GM15510 (cell line): ENCODE measurements at regions not wholly inside any gene's neighbourhood (a gene's known extent, or its start where the extent isn't known, plus 50 kb on each side); places are given as distances from the start of the nearest gene placed in this dataset.

ENCODE experiments used
- POLR2A ChIP-seq: IDR thresholded peaks from 3 replicates; pipeline ENCODE4 v1.6.1; 2011; ENCODE audit warnings: borderline replicate concordance; ENCODE audit not compliant: insufficient read length; ENCODE audit errors: extremely low read depth

- TF ChIP-seq POLR2A = no peak
These were observed 72.7 kb downstream of the SOX9 start for GRCh38 chr17:72193391-72194106.

DNA sequence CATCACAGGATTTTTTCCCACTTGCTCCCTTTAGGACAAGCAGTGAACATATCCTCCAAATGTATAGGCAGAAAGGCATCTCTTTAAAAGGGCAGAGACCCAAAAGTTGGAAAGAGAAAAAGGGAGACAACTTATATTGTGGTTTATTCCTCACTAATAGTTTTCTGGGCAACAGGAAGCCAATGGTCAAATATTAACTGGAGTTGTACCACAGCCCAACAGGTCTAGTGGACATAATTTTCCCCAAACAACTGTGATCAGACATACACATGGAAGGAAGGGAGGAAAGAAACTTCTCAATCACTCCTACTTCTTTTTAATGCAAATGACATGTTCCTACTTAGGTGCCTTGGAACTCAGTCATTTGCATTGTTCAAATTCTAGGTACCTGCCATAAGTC lies 78.4 kb downstream of the SOX9 start:
- no peak for TF ChIP-seq POLR2A

DNA sequence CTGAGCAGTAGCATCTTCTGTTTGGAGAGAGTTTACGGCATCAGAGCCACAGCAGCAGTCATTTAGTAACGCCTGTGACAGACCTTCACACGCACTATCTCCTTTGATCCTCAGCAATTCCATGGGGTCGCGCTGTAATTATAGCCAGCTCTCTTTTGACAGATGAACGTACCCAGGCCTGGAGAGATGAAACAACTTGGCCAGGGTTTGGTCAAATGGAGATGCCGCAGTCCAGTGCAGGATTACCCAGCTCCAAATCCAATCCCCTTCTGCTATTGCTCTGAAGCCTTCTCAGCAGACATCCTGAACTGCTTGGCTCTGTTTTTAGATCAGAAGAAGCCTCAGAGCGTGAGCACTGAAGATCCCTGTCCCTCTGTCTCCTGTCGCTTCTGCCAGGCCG lies 83.9 kb downstream of the SOX9 start:
- no peak for TF ChIP-seq POLR2A

- no peak for TF ChIP-seq POLR2A
These were observed 84.5 kb downstream of the SOX9 start for GRCh38 chr17:72205357-72205756.

DNA sequence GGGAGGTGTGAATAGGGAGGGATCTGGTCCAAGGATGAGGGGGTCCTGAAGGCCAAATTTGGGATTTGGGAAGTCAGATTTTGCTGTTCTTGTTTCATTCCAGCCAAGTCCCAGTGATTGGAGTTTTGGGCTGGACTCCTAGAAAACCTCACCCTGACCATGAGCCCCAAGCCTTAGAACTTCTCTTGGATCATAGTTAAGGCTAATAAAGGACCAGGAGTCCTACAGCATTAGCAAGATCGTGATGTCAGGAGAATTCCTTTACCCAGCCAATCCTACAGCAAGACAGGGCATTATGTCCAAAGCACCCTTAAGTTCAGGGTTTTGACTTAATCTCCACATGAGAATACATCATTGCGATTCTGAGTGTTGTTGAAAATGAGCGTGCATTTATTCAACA lies 85.0 kb downstream of the SOX9 start:
- TF ChIP-seq POLR2A = no peak

GRCh38 chr17:72206376-72206775 lies 85.6 kb downstream of the SOX9 start:
- no peak for TF ChIP-seq POLR2A

- no peak for TF ChIP-seq POLR2A
These were observed 88.0 kb downstream of the SOX9 start for GRCh38 chr17:72208832-72209231.

- TF ChIP-seq POLR2A = no peak
These were observed 91.2 kb downstream of the SOX9 start for GRCh38 chr17:72212041-72212440.

DNA sequence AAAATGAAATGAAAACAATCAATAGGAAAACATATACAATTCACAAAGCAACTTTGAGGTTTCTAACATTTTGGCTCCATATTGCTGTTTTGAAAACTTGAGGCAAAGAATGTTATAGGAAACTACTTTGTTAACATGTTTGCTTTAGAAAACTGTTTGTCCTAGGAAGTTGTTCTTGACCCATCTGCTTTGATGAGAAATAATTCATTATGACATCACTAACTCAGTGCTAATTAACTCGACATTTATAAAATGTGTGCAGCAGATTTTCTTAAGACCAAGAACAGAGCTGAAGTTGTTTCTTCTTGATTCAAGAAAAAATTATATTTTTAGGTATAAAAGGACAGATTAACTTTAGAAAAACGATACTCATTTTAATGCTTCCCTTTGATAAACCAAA lies 94.7 kb downstream of the SOX9 start:
- TF ChIP-seq POLR2A = no peak

- TF ChIP-seq POLR2A = no peak
These were observed 95.1 kb downstream of the SOX9 start for GRCh38 chr17:72215928-72216327.

DNA sequence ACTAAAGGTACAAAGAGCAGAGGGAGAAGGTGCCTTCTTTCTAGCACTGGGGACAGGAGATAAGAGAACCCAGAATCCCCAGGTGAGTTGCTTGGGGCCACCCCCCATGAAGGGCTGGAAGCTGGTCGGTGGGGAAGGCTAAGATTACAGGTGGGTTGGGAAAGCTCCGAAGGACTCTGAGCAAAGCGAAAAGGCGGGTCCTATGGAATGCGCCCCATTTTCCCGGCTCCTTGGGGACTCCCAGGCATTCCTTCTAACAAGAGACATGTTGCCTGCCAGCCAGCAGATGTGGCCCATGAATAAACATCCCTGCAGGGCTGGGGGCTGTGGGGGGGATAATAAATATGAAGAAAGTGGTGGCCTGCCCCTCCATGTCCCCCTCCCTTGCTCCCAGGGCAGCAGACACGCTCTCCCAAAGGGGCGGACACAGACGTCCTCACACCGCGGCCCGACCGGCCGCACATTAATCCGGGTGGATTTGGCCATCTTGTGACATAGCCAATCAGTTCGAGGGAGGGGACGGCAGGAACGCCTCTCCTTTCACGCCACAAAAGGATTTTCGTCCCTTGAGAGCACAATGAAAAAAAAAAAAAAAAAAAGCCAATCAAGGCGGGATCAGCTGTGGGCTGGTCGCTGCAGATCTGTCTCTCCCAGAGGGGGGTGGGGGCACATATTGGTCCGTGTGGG lies 98.5 kb downstream of the SOX9 start:
- TF ChIP-seq POLR2A = no peak

DNA sequence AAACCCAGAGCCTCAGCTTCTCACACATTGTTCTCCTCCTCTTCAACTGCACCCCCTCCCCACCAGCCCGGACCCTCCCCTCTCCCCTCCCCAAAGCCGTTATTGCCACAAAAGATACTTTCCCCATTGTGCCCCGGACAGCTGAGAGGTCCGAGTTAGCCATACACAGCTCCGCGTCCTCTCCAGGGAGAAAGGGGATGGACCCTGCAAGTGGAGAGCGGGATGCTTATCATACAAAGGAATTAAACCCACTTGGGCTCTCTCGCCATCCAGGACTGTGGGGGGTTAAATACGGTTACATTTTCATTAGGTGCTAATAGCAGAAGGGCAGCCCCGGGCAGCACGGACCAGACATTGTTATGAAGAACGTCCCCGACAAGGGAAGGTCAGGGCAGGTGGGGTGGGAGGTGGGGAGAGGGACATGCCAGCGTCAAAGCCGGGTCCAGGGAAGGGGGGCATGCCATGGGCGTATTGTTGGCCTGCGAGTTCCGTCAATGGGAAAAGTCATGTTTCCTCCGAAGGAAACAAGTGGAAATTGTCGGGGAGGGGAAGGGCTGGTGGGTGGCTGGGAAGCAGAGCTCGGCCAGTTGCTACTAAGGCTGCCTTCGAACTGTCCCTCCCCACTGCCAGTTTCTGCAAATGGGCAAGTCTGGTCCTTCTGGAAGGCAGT lies 99.1 kb downstream of the SOX9 start:
- TF ChIP-seq POLR2A = no peak

DNA sequence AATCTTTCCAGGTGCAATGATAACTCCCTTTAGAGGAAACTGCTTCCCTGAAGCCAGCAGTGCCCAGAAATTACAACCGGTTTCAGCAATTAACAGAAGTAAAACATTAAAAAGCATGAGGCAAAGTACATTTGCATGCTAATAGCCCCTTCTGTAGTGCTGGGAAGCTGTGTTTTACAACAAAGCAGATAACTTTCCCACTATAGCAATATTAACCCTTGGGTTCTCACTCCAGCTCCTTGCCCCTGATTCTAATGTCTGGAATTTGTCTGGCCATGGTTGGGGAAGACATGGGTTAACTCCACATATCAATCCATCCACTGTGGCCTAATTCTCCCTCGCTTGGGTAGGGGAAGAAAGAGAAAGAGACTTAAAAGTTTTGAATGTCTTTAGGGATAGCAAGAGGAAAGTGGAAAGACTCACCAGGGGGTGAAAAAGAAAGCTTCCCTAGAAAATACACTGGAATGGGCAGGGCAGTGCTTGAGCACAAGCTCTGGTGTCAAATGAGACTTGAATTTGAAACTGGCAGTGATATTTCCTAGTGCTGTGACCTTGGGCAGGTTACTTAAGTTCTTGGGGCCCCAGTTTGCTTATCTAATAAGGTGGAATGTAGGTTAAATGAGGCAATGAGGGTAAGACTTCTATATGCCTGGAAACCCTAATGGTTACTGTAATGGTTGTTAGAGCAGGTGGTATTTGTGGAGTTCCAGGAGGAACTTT lies 102.0 kb downstream of the SOX9 start:
- TF ChIP-seq POLR2A = no peak

GRCh38 chr17:72223866-72224291 lies 103.1 kb downstream of the SOX9 start:
- TF ChIP-seq POLR2A = no peak

GRCh38 chr17:72226322-72226721 lies 105.5 kb downstream of the SOX9 start:
- TF ChIP-seq POLR2A = no peak
